CD4-positive, alpha-beta T cell treated with Interferon gamma for 1 hour (primary cell): ENCODE measurements at regions not wholly inside any gene's neighbourhood (a gene's known extent, or its start where the extent isn't known, plus 50 kb on each side); places are given as distances from the start of the nearest gene placed in this dataset.
"Not testable (repeated sequence)": the region's sequence is repeated elsewhere in the genome, so short reads cannot be mapped to it uniquely, and the experiment has no call there.

ENCODE experiments used
- DNase-seq: peaks from one replicate; pipeline ENCODE4 v3.0.0-alpha.2; 2020

- DNase-seq: no peak
Measured at GRCh38 chr14:25537846-25538455, 488.0 kb upstream of the STXBP6 start.

DNA sequence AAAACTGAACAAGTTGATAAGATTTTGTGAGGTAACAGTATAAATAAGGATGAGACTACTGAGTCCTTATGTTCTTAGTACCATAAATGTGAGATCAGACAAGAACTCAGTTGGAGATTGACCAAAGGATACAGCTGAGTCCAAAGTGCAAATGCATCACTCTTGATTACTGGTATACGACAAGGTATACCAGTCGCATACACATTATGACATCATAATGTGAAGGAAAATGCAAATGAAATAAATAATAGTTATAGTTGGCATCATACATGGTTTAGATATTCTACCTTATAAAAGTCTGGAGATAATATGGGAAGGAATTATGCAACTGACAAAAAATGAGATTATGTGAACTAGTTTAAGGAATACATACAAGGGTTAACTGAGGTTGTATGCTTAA is 476.3 kb upstream of the STXBP6 start:
- DNase-seq: no peak

- DNase-seq: no peak
Measured at GRCh38 chr14:25522926-25523325, 473.0 kb upstream of the STXBP6 start.

- no peak for DNase-seq
Measured at GRCh38 chr14:25522116-25522515, 472.2 kb upstream of the STXBP6 start.

GRCh38 chr14:25521616-25522015 is 471.7 kb upstream of the STXBP6 start:
- no peak for DNase-seq

DNA sequence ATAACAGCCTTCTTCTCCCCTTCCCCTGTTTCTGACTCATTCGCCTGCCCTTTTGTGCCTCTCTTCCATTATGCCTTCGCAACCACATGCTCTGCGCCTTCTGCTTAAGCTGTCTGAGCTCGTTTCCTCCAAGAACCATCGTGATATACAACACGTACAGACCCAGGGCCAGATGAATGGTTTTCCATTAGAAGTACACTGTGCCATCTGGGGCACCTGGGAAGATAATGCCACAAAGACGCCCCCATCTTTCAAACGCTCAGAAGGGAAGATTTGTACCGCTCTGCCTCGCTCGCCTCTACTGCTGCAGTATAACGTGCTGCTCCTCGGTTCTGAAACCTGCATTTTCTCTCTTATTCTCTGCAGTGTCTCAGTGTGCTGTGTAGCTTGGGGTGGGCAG is 470.9 kb upstream of the STXBP6 start:
- DNase-seq: no peak

- DNase-seq: no peak
Measured at GRCh38 chr14:25518364-25518763, 468.4 kb upstream of the STXBP6 start.

DNA sequence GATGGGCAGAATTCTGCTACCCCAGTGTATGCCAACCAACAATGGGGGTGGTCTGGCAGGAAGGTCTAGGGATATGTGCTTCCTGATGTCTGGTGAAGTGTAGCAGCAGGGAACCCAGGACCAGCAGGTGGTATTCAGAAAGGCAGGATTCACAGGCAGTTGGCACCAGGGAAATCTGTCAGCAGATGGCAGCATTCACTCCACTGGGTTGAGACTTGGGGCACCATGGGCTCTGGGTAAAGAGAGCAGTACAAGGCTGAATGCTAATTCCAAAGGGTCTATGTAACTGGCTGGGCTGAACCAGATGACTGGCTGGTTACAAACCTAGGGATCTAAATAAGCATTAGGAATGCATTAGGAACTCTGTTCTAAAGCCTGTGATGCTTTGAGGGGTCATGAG is 466.9 kb upstream of the STXBP6 start:
- no peak for DNase-seq

DNA sequence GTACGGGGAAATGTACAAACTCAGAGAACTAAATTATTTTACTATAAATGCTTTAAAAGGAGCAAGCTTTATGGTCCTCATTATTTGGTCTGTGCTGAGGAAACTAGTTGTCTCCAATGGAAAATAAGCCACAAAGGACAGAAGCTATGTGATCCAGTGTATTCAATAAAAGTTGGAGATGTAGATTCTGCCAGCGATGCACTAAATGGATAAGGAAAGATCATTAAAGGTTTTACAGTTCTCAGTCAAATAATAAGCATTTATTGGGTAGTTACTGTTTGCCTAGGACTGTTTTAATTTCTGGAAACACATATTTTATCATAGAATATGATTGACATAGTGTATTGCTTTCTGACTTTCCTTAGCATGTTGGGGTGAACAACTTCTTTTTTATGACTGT is 458.9 kb upstream of the STXBP6 start:
- DNase-seq: no peak

DNA sequence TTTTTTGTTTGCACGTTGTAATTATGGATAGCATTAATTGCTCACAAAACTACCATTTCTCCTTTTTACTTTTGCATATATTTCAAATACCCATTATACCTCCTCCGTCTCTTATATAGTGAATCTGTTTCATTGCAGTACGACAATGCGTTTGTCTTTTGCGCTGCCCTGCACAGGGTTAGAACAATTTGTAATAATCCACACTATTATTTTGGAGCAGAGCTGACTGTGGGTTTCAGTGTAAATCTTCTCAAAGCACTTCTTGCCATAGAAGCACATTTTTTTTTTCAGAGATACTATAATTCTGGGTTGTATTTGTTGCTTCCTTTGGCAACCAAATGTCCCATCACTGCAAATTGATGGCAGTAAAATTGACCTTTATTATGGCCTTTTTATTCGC is 451.8 kb upstream of the STXBP6 start:
- DNase-seq: no peak

- no peak for DNase-seq
Measured at GRCh38 chr14:25488961-25489360, 439.0 kb upstream of the STXBP6 start.

- DNase-seq: no peak
Measured at GRCh38 chr14:25485381-25485780, 435.4 kb upstream of the STXBP6 start.

GRCh38 chr14:25484906-25485305 is 435.0 kb upstream of the STXBP6 start:
- no peak for DNase-seq

- DNase-seq: no peak
Measured at GRCh38 chr14:25484235-25484634, 434.3 kb upstream of the STXBP6 start.

DNA sequence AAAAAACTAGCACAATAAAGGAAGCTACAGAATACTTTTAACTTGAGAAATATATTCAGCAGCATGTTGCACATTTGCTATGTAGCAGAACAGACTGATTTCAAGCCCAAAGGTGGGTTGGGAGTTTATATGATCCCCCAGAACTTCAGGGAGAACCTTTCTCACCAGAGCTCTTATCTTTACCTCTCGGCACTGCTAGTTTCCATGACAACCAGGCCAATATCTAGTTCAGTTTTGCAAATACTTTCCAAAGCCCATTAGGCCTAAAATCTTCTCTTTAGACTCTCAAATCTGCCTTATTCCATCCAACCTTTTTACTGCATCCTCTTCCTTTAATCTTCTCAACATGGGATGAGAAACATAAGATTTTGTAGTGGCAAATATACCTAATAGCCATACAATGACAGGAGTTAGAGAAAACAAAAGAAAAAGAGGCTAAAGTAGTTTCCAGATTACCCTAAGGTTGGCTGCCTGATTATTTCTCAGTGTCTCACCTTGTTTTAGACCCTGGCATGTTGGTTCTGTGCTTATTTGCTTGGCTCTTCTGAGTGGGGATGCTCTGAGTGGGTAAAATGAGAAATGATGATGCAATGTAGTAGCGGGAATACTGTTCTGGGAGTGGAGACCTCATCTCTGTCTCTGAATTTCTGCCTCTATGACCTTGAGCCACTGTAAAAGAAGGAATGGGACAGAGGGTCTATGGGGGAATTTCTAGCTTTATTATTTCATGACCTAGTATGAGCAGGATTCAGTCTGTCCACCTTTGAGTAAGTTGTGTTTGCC is 427.6 kb upstream of the STXBP6 start:
- no peak for DNase-seq

DNA sequence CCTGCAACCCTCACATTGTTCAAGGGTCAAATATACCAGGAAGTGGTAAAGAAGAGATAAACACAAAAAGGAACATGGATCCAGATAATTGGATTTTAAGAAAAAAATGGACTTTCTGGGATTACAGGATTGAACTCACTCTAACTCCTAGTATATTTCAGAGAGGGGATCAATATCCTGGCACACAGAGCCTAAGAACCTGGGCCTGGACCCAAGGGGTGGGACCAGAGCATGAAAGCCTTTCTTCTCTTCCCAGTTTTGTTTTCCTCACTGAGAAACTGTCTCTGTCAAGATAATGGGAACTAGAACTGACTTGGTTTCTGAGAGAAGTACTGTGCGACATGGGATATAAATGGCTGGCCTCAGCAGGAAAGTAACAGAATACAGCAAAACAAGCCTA is 422.8 kb upstream of the STXBP6 start:
- no peak for DNase-seq

GRCh38 chr14:25464772-25465171 is 414.8 kb upstream of the STXBP6 start:
- DNase-seq: no peak

- DNase-seq: no peak
Measured at GRCh38 chr14:25464078-25464477, 414.1 kb upstream of the STXBP6 start.

GRCh38 chr14:25463480-25463879 is 413.5 kb upstream of the STXBP6 start:
- DNase-seq: no peak

GRCh38 chr14:25461780-25462179 is 411.8 kb upstream of the STXBP6 start:
- no peak for DNase-seq

- no peak for DNase-seq
Measured at GRCh38 chr14:25444381-25444780, 394.4 kb upstream of the STXBP6 start.

DNA sequence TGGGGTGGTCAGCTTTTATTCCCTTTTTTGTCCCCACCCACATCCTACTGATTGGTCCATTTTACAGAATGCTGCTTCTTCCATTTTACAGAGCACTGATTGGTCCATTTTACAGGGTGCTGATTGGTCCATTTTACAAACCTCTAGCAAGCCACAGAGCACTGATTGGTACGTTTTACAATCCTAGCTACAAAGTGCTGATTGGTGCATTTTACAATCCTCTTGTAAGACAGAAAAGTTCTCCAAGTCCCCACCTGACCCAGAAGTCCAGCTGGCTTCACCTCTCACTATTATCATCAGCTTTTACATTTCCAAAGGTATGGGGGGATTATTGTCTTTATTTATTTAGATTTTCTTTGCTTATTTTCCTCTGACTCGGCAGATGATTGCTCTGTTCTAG is 390.4 kb upstream of the STXBP6 start:
- DNase-seq: not testable (repeated sequence)

GRCh38 chr14:25436906-25437305 is 387.0 kb upstream of the STXBP6 start:
- DNase-seq: no peak

GRCh38 chr14:25436288-25436875 is 386.4 kb upstream of the STXBP6 start:
- DNase-seq: no peak
